Lung microvascular endothelial cell (primary cell): ENCODE measurements at regions not wholly inside any gene's neighbourhood (a gene's known extent, or its start where the extent isn't known, plus 50 kb on each side); places are given as distances from the start of the nearest gene placed in this dataset.
"Not testable (repeated sequence)": the region's sequence is repeated elsewhere in the genome, so short reads cannot be mapped to it uniquely, and the experiment has no call there.

ENCODE experiments used
- DNase-seq, 2 donors: peaks; one replicate each; pipeline versions ENCODE4 v3.0.0 to v3.0.0-alpha.2; 2010; ENCODE audit warnings: low read depth in 2 of 2

- DNase-seq: no peak
These were observed 364.2 kb upstream of the CNTN3 start for GRCh38 chr3:74978684-74979083.

- DNase-seq: not testable (repeated sequence)
These were observed 370.8 kb upstream of the CNTN3 start for GRCh38 chr3:74985028-74985904.

GRCh38 chr3:74988095-74988494 is 373.6 kb upstream of the CNTN3 start:
- no peak for DNase-seq

GRCh38 chr3:74992898-74993297 is 378.4 kb upstream of the CNTN3 start:
- DNase-seq: no peak

GRCh38 chr3:75001330-75001729 is 386.9 kb upstream of the CNTN3 start:
- no peak for DNase-seq

- DNase-seq: no peak
These were observed 398.4 kb upstream of the CNTN3 start for GRCh38 chr3:75012791-75013331.

- no peak for DNase-seq
These were observed 399.5 kb upstream of the CNTN3 start for GRCh38 chr3:75014008-75014407.

- DNase-seq: no peak
These were observed 400.8 kb upstream of the CNTN3 start for GRCh38 chr3:75015280-75015679.

GRCh38 chr3:75035146-75035545 is 420.7 kb upstream of the CNTN3 start:
- DNase-seq: no peak

GRCh38 chr3:75042941-75043340 is 428.5 kb upstream of the CNTN3 start:
- no peak for DNase-seq

- no peak for DNase-seq
These were observed 434.2 kb upstream of the CNTN3 start for GRCh38 chr3:75048650-75049049.

- DNase-seq: no peak
These were observed 435.1 kb upstream of the CNTN3 start for GRCh38 chr3:75049533-75049932.

- no peak for DNase-seq
These were observed 444.7 kb upstream of the CNTN3 start for GRCh38 chr3:75059120-75059519.

- DNase-seq: no peak
These were observed 447.3 kb upstream of the CNTN3 start for GRCh38 chr3:75061806-75062205.

- DNase-seq: no peak
These were observed 460.7 kb upstream of the CNTN3 start for GRCh38 chr3:75075158-75075557.

GRCh38 chr3:75076481-75076880 is 462.0 kb upstream of the CNTN3 start:
- no peak for DNase-seq

- no peak for DNase-seq
These were observed 463.8 kb upstream of the CNTN3 start for GRCh38 chr3:75078290-75078689.

- no peak for DNase-seq
These were observed 468.4 kb upstream of the CNTN3 start for GRCh38 chr3:75082845-75083244.

GRCh38 chr3:75089841-75090240 is 475.4 kb upstream of the CNTN3 start:
- DNase-seq: no peak

GRCh38 chr3:75101329-75102147 is 487.1 kb upstream of the CNTN3 start:
- DNase-seq: no peak

GRCh38 chr3:75110741-75111140 is 496.3 kb upstream of the CNTN3 start:
- no peak for DNase-seq

- DNase-seq: no peak
These were observed 501.2 kb upstream of the CNTN3 start for GRCh38 chr3:75115695-75116094.
